Activated CD8-positive, alpha-beta memory T cell treated with anti-CD3 and anti-CD28 coated beads for 48 hours (primary cell): ENCODE measurements at regions not wholly inside any gene's neighbourhood (a gene's known extent, or its start where the extent isn't known, plus 50 kb on each side); places are given as distances from the start of the nearest gene placed in this dataset.

Experiments used
- DNase-seq, 3 experiments: peaks; one replicate each; pipeline ENCODE4 v3.0.0-alpha.2; 2020; ENCODE audit warnings: low read depth in 2 of 3, low spot score in 2 of 3

- no peak for DNase-seq
Observed at GRCh38 chr5:54774281-54775170, 210.9 kb downstream of the ESM1 start.

- no peak for DNase-seq
Observed at GRCh38 chr5:54772684-54773083, 212.7 kb downstream of the ESM1 start.

- no peak for DNase-seq
Observed at GRCh38 chr5:54772231-54772630, 213.2 kb downstream of the ESM1 start.

GRCh38 chr5:54769746-54770145, 215.6 kb downstream of the ESM1 start:
- DNase-seq: no peak

- no peak for DNase-seq
Observed at GRCh38 chr5:54769072-54769471, 216.3 kb downstream of the ESM1 start.

GRCh38 chr5:54766748-54767147, 218.6 kb downstream of the ESM1 start:
- no peak for DNase-seq

GRCh38 chr5:54765165-54766028, 220.0 kb downstream of the ESM1 start:
- DNase-seq: no peak

- no peak for DNase-seq
Observed at GRCh38 chr5:54764102-54765090, 221.0 kb downstream of the ESM1 start.

GRCh38 chr5:54761213-54761701, 224.1 kb downstream of the ESM1 start:
- DNase-seq: no peak

- no peak for DNase-seq
Observed at GRCh38 chr5:54760182-54760935, 225.0 kb downstream of the ESM1 start.

- DNase-seq: no peak
Observed at GRCh38 chr5:54758038-54758437, 227.4 kb downstream of the ESM1 start.

GRCh38 chr5:54757541-54757940, 227.9 kb downstream of the ESM1 start:
- DNase-seq: no peak

GRCh38 chr5:54756796-54757402, 228.5 kb downstream of the ESM1 start:
- DNase-seq: no peak

- DNase-seq: no peak
Observed at GRCh38 chr5:54756301-54756700, 229.1 kb downstream of the ESM1 start.

GRCh38 chr5:54754878-54755277, 230.5 kb downstream of the ESM1 start:
- no peak for DNase-seq

GRCh38 chr5:54754420-54754819, 231.0 kb downstream of the ESM1 start:
- DNase-seq: no peak

GRCh38 chr5:54753753-54754152, 231.6 kb downstream of the ESM1 start:
- DNase-seq: no peak

GRCh38 chr5:54753034-54753433, 232.4 kb downstream of the ESM1 start:
- no peak for DNase-seq

- no peak for DNase-seq
Observed at GRCh38 chr5:54748527-54748926, 231.0 kb downstream of the SNX18 start.
